HG03460 (cell line): ENCODE measurements at regions not wholly inside any gene's neighbourhood (a gene's known extent, or its start where the extent isn't known, plus 50 kb on each side); places are given as distances from the start of the nearest gene placed in this dataset.

Experiments
- ATAC-seq: cut with Tn5 transposase; IDR thresholded peaks from one replicate; pipeline ENCODE4 v1.9.1; 2021; ENCODE audit not compliant: unreplicated experiment

GRCh38 chr2:4455486-4456155, 752.2 kb downstream of the DCDC2C start:
- no peak for ATAC-seq

DNA sequence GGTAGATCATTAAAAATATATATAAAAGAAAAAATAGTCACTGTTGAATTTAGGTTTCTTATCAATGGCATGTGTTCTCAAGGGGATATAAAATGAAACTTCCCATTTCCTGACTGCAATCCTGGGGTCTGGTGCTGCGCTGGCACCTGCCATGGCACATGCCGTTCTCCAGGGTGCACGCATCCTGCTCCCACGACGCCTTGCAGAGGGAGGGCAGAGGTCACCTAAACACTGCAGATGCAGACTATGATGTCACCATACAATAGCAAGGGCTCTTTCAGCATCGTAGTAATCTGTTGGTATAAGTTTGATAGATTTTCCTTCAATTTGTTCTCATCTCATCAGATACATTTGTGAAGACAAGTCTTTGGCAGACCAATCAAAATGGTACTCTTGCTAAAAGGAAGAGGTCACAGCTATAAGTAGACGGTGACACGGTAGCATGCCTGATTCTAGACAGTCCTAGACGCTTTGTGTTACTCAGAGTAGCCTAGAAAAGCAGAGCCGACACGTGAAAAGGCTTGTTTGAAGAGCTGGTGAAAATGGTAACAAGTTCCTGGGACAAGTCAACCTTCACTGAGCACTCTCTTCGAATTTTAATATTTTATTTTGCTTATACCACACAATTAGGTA, 761.4 kb downstream of the DCDC2C start:
- no peak for ATAC-seq

GRCh38 chr2:4465671-4466070, 762.3 kb downstream of the DCDC2C start:
- no peak for ATAC-seq

- no peak for ATAC-seq
Measured at GRCh38 chr2:4475618-4476017, 772.2 kb downstream of the DCDC2C start.

DNA sequence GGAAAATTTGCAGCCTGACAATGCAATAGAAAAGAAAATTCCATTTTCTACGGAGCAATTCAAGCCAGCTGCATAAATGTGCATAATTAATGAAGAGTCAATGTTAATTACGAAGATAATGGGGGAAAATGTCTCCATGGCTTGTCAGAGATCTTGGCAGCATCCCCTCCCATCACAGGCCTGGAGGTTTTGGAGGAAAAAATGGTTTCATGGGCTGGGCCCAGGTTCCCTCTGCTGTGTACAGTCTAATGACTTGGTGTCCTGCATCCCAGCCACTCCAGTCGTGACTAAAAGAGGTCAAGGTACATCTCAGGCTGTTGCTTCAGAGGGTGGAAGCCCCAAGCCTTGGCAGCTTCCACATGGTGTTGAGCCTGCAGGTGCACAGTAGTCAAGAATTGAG, 779.7 kb downstream of the DCDC2C start:
- no peak for ATAC-seq

- ATAC-seq, result no peak
Measured at GRCh38 chr2:4486971-4487370, 783.6 kb downstream of the DCDC2C start.

- ATAC-seq, result no peak
Measured at GRCh38 chr2:4499316-4500030, 796.1 kb downstream of the DCDC2C start.

- no peak for ATAC-seq
Measured at GRCh38 chr2:4501525-4501924, 798.1 kb downstream of the DCDC2C start.

- no peak for ATAC-seq
Measured at GRCh38 chr2:4502230-4502843, 799.0 kb downstream of the DCDC2C start.

GRCh38 chr2:4507661-4508060, 804.3 kb downstream of the DCDC2C start:
- ATAC-seq, result no peak

GRCh38 chr2:4515871-4516761, 812.7 kb downstream of the DCDC2C start:
- ATAC-seq, result no peak

GRCh38 chr2:4518596-4518995, 815.2 kb downstream of the DCDC2C start:
- ATAC-seq, result no peak

DNA sequence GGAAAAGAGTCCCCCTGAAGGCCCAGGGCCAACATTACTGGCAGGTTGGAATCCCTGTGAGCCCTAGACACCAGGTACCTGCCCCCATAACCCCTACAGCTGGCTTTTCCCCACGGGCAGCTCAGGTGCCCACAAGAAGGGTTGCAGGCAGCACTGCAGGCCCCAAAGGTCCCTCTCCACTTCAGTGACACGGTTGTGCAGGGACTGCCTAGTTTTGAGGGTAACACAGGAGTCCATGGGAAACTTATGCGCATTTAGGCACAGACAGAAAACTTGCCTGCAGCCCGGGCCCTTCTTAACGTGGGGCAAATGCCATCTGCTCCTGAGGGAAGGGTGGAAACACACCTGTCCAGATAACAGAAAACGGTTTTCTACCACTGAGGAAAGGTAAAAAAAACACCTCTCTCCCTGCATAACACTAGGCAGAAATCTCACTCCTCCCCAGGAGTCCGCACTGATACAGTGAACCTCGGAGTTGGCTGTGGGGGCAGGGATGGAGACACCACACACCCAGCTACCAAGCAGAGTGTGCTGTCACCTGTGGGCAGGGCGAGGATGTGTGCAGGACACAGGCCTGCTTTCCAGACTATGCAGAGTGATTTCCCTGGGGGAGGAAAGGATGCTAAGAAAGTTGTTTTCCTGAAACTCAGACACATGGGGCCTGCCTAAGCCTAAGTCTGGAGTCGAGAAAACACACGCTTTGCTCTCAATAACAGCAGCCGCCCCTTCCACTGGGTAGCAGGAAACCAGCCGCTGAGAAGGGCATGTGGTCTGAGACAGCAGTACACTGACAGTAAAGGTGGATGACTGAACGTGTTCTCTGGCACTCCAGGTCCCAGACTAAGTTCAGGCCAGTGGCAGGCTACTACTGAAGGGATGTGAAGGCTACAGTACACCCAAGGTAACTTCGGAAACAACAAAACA, 819.4 kb downstream of the DCDC2C start:
- ATAC-seq, result no peak

DNA sequence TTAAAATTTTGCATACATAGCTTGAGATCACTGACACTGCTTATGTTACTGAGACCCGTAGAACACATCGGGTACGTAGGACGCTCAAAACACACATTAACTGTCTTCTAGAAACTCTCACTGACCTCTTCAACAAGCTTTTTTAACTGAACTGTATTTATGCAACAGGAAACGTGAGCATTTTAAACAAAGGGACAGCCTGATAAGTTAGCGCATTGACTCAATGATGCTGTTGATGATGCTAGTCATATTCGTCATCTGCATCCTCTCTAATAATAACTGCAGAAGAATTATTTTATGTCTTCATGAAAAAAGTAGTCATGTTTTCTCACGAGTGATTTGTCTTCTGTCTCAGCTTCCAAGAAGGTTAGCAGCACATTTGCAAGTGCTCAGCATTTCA, 824.0 kb downstream of the DCDC2C start:
- ATAC-seq, result no peak

GRCh38 chr2:4528246-4528645, 824.9 kb downstream of the DCDC2C start:
- no peak for ATAC-seq

DNA sequence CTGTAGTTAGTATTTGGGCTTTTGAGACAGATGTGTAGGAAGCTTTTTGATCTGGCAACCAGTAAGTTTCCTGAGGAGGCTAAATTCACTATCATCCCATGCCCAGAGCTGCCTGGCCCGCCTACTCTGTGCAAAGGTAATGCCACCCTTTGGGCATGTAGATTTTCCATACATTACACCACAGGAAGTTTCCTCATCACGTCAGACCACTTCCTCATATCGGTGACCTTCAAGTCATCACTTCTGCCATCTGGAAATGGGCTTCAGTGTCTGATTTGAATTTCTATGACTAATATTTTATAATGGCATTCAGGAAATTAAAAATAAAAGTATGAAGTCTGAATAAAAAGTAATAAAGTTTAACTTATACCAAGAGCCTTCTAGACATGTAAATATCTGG, 825.4 kb downstream of the DCDC2C start:
- ATAC-seq, result no peak

DNA sequence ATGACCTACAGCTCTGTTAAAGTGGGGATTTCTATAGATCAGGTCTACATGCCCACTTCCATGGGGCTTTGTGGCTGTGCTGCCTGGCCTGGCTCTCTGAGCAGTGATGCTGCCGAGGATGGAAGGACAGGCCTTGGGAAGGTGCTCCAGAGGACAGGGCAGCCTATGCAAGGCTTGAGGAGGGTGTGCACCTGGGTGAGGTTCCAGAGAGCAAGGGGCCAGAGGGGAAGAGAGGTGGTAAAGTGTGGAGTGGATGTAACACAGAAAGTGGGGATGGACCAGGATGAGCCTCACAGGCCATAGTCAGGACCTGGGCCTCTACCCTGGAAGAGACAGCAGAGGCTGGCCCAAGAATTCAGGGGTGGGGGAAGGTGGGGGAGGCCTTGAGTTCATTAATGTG, 826.4 kb downstream of the DCDC2C start:
- ATAC-seq, result no peak

GRCh38 chr2:4530231-4530630, 826.9 kb downstream of the DCDC2C start:
- no peak for ATAC-seq

GRCh38 chr2:4533806-4534205, 830.4 kb downstream of the DCDC2C start:
- ATAC-seq, result no peak

GRCh38 chr2:4539121-4539520, 835.7 kb downstream of the DCDC2C start:
- ATAC-seq, result no peak
